Hepatocyte (in vitro differentiated cells): ENCODE measurements at regions not wholly inside any gene's neighbourhood (a gene's known extent, or its start where the extent isn't known, plus 50 kb on each side); places are given as distances from the start of the nearest gene placed in this dataset.

Experiments
- DNase-seq: peaks from one replicate; pipeline ENCODE4 v3.0.0-alpha.2; 2016; ENCODE audit warnings: low spot score
- H2AFZ ChIP-seq: fragments of 200-600 bp; sonication (generic); 2 replicates; pipeline ENCODE4 v1.6.0; 2016; ENCODE audit warnings: antibody characterized with exemption, mild to moderate bottlenecking
- H3K27ac ChIP-seq: fragments of 200-600 bp; sonication (generic); 2 replicates; pipeline ENCODE4 v1.5.1; 2016; ENCODE audit warnings: mild to moderate bottlenecking
- H3K27me3 ChIP-seq: fragments of 200-600 bp; sonication (generic); 2 replicates; pipeline ENCODE4 v1.6.1; 2016
- H3K36me3 ChIP-seq: fragments of 200-600 bp; sonication (generic); replicated peaks from 2 replicates; pipeline ENCODE4 v1.5.1; 2016; ENCODE audit warnings: low read depth; ENCODE audit not compliant: insufficient read depth
- H3K4me1 ChIP-seq: fragments of 200-600 bp; sonication (generic); 2 replicates; pipeline ENCODE4 v1.5.1; 2016; ENCODE audit warnings: mild to moderate bottlenecking, moderate library complexity; ENCODE audit not compliant: insufficient read depth
- H3K4me2 ChIP-seq: fragments of 200-600 bp; sonication (generic); 2 replicates; pipeline ENCODE4 v1.6.0; 2016
- H3K4me3 ChIP-seq: fragments of 200-600 bp; sonication (generic); 2 replicates; pipeline ENCODE4 v1.5.1; 2016; ENCODE audit warnings: mild to moderate bottlenecking
- H3K79me2 ChIP-seq: fragments of 200-600 bp; sonication (generic); 2 replicates; pipeline ENCODE4 v1.6.0; 2017; ENCODE audit warnings: mild to moderate bottlenecking
- H3K9me2 ChIP-seq: fragments of 200-600 bp; sonication (generic); replicated peaks from 2 replicates; pipeline ENCODE4 v1.6.0; 2017; ENCODE audit warnings: mild to moderate bottlenecking; ENCODE audit not compliant: insufficient read depth
- H3K9me3 ChIP-seq: fragments of 200-600 bp; sonication (generic); 2 replicates; pipeline ENCODE4 v1.5.1; 2016; ENCODE audit warnings: low read depth, mild to moderate bottlenecking
- H4K20me1 ChIP-seq: fragments of 200-600 bp; sonication (generic); 2 replicates; pipeline ENCODE4 v1.6.0; 2016; ENCODE audit warnings: mild to moderate bottlenecking; ENCODE audit not compliant: insufficient read depth, poor library complexity, severe bottlenecking
- EZH2 ChIP-seq: fragments of 200-600 bp; sonication (generic); IDR thresholded peaks from 2 replicates; pipeline ENCODE4 v1.6.1; 2016; ENCODE audit warnings: antibody characterized with exemption, mild to moderate bottlenecking, borderline replicate concordance
- EZH2phosphoT487 ChIP-seq: fragments of 200-600 bp; sonication (generic); IDR thresholded peaks from one replicate; pipeline ENCODE4 v1.6.1; 2018; ENCODE audit warnings: antibody characterized with exemption, mild to moderate bottlenecking, low read depth, moderate library complexity; ENCODE audit not compliant: unreplicated experiment, severe bottlenecking
- WGBS: methylation state at CpG from one replicate; pipeline ENCODE4 v1.1.6; 2016; ENCODE audit warnings: low lambda C conversion rate; ENCODE audit errors: missing lambda C conversion rate; 5-methylcytosine and 5-hydroxymethylcytosine counted together
- TF ChIP-seq, protein P1 (sequence below): fragments of 200-600 bp; sonication (generic); IDR thresholded peaks from 2 replicates; pipeline ENCODE4 v1.5.1; 2016; ENCODE audit warnings: antibody characterized with exemption, mild to moderate bottlenecking; ENCODE audit not compliant: poor library complexity

DNA sequence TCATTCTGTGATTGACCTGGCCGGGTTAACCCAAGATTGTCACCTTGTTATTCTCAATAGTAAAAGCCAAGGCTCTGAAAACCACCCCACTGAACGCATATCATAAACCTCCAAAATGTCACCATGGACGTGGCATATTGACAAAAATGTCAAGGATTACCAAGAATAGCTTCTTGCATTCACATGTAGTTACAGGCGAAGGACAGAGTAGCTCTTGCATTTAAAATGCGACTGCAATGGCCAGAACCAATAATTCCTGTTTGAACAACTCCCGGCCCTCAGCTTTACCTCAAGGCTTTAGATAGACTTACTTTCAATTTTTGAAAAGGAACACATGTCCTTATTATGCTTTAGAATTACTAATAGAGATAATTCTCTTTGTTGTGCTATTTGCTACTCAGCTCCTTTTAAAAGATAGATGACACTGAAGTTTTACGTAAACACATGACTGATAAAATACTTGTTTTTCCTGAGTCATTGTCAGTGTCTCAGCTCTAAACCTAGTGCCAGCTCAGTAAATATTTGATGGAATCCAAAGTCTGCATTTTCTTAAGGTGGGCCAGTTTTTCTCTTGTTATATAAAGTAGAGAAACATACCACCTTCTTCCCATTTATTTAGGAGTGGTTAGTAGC is 66.3 kb downstream of the CLDN34 start:
- 60% methylated on average over 7 of the region's 7 CpGs for WGBS
- H3K36me3 ChIP-seq = no peaks in the 10 kb centered on the region
- H3K4me2 ChIP-seq = peak overlapping the region; percentile 56
- DNase-seq = no peak
- H3K27ac ChIP-seq = peak overlapping the region; percentile 34
- H4K20me1 ChIP-seq = no peaks in the 10 kb centered on the region
- no peaks in the 10 kb centered on the region for H3K9me3 ChIP-seq
- no peak overlapping the region for H3K4me3 ChIP-seq
- no peak overlapping the region for H2AFZ ChIP-seq
- H3K9me2 ChIP-seq = no peaks in the 10 kb centered on the region
- peaks cover 10% of the 10 kb centered on the region for H3K79me2 ChIP-seq
- TF ChIP-seq, protein P1, sequence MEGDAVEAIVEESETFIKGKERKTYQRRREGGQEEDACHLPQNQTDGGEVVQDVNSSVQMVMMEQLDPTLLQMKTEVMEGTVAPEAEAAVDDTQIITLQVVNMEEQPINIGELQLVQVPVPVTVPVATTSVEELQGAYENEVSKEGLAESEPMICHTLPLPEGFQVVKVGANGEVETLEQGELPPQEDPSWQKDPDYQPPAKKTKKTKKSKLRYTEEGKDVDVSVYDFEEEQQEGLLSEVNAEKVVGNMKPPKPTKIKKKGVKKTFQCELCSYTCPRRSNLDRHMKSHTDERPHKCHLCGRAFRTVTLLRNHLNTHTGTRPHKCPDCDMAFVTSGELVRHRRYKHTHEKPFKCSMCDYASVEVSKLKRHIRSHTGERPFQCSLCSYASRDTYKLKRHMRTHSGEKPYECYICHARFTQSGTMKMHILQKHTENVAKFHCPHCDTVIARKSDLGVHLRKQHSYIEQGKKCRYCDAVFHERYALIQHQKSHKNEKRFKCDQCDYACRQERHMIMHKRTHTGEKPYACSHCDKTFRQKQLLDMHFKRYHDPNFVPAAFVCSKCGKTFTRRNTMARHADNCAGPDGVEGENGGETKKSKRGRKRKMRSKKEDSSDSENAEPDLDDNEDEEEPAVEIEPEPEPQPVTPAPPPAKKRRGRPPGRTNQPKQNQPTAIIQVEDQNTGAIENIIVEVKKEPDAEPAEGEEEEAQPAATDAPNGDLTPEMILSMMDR = no peak
- TF ChIP-seq EZH2phosphoT487 = no peak
- no peak for TF ChIP-seq EZH2
- peaks cover 5% of the 10 kb centered on the region for H3K4me1 ChIP-seq
- no peaks in the 10 kb centered on the region for H3K27me3 ChIP-seq

DNA sequence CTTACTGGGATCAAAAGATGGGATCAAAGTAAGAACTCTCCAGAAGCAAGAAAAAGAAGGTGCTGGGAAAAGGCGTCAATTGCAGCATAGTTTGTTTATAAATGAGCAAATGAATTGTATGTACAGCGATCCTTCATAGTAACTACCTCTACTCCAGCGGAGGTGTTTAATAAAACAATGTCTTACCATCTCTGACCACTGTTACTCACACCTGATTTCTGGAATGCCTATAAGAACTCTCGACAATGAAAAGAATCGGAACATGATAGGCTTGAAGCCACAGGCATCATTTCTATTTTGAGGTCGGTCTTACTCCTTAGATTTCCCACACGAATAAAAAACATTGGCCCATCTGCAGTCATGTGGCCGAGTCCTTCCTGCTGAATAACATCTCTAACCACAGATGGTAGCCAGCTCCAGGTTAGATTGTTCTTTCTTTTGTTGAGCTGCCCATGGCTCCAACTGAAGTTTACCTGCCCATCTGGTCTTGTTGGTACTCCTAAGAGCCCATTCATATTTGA is 67.6 kb downstream of the CLDN34 start:
- no peaks in the 10 kb centered on the region for H3K9me3 ChIP-seq
- no peak overlapping the region for H3K4me3 ChIP-seq
- H3K9me2 ChIP-seq = no peaks in the 10 kb centered on the region
- no peaks in the 10 kb centered on the region for H4K20me1 ChIP-seq
- H3K27ac ChIP-seq = no peak overlapping the region
- 84% methylated on average over 8 of the region's 8 CpGs for whole genome bisulfite sequencing
- TF ChIP-seq EZH2 = no peak
- H3K36me3 ChIP-seq = no peaks in the 10 kb centered on the region
- H2AFZ ChIP-seq = no peak overlapping the region
- no peaks in the 10 kb centered on the region for H3K27me3 ChIP-seq
- peaks cover 5% of the 10 kb centered on the region for H3K4me1 ChIP-seq
- peaks cover 10% of the 10 kb centered on the region for H3K79me2 ChIP-seq
- H3K4me2 ChIP-seq = no peak overlapping the region
- no peak for DNase-seq

DNA sequence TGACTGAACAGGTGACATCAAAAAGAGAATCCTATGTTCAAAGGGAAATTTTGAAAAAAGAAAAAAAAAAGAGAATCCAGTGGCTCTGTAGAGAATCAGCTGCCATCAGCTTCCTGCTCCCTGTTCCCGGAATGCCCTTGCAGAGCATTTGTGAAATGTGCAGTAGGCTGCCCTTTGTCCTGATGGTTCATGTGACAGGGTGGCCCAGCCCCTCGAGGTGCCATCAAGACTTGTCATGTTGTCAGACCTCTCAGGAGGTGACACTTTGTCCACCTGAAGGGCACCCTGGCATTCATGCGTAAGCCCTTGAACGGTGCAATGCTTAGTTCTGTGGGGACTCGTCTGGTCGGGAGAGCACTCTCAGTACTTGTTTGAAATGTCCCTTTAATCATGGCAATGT is 71.4 kb downstream of the CLDN34 start:
- Histone ChIP-seq H3K9me2 (no peaks in the 10 kb centered on the region), H3K4me1 (peaks cover 5% of the 10 kb centered on the region), H3K27ac (no peak overlapping the region), H3K27me3 (no peaks in the 10 kb centered on the region), H4K20me1 (no peaks in the 10 kb centered on the region), H3K4me3 (no peak overlapping the region), H3K36me3 (no peaks in the 10 kb centered on the region), H2AFZ (no peak overlapping the region), H3K9me3 (no peaks in the 10 kb centered on the region), H3K4me2 (no peak overlapping the region), H3K79me2 (no peaks in the 10 kb centered on the region)
- no peak for TF ChIP-seq EZH2
- no peak for TF ChIP-seq EZH2phosphoT487
- DNase-seq = no peak
- 87% methylated on average over 6 of the region's 6 CpGs for WGBS

DNA sequence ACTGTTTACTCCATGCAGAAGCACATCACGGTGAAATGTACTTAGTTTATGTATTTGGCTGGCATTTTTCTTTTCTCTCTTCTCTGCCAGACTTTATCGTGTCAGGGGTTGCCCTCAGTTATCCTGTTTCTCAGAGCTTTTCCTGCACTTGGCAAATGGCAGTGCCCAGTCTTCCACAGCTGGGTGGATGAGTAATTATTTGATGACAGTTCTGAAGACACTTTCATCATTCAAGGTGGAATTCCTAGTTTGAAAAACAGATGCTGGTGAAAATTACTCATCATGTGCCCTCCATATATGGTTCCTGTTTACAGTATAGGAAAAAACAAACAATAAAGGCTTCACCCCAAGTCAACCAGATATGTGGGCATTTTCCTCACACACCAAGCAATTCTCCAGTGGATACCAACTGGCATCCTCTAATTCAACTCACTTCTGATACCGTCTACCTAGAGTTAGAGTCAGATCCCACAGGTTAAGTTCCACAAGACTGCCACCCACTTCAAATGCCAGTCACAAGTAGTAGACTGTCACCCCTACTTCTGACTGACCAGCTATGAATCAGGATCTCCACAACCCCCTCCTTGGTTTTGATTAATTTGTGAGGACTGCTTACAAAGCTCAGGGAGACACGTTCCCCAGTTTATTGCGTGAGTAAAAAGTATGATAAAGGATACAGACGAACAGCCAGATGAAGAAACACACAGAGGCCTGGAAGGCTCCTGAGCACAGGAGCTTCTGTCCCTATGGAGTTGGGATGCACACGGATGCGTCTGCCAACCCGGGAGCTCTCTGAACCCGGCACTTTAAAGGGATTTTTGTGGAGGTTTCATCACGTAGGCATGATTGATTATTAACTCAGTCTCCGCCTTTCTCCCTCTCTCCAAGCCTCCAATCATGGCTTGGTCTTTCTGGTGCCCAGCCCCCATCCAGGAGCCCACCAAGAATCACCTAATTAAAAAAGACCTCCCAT is 72.9 kb downstream of the CLDN34 start:
- H3K4me2 ChIP-seq = no peak overlapping the region

More for the DNA sequence above, 72.9 kb downstream of the CLDN34 start:
- no peaks in the 10 kb centered on the region for H3K9me2 ChIP-seq
- H3K36me3 ChIP-seq = no peaks in the 10 kb centered on the region
- H3K27me3 ChIP-seq = no peaks in the 10 kb centered on the region
- no peak for DNase-seq
- H3K4me3 ChIP-seq = no peak overlapping the region
- H3K9me3 ChIP-seq = no peaks in the 10 kb centered on the region
- TF ChIP-seq EZH2 = no peak
- TF ChIP-seq EZH2phosphoT487 = no peak
- TF ChIP-seq, protein P1 = no peak
- H3K27ac ChIP-seq = no peak overlapping the region
- H2AFZ ChIP-seq = no peak overlapping the region
- no peaks in the 10 kb centered on the region for H4K20me1 ChIP-seq
- H3K79me2 ChIP-seq = no peaks in the 10 kb centered on the region
- WGBS = 64% methylated on average over 12 of the region's 12 CpGs
- no peaks in the 10 kb centered on the region for H3K4me1 ChIP-seq
